NCI-H2029 treated with DMSO at 0.1 percent for 48 hours (cell line): ENCODE measurements at regions not wholly inside any gene's neighbourhood (a gene's known extent, or its start where the extent isn't known, plus 50 kb on each side); places are given as distances from the start of the nearest gene placed in this dataset.
"Not testable (repeated sequence)": the region's sequence is repeated elsewhere in the genome, so short reads cannot be mapped to it uniquely, and the experiment has no call there.

Experiments
- DNase-seq: peaks from one replicate; lab custom pipeline; 2025; lab: John Stamatoyannopoulos, UW

- DNase-seq = no peak
These were observed 78.4 kb upstream of the ZSWIM2 start for GRCh38 chr2:186927185-186927866.

- DNase-seq = no peak
These were observed 76.5 kb upstream of the ZSWIM2 start for GRCh38 chr2:186925514-186925913.

- DNase-seq = not testable (repeated sequence)
These were observed 73.3 kb upstream of the ZSWIM2 start for GRCh38 chr2:186922316-186922715.

GRCh38 chr2:186919296-186919695 is 70.3 kb upstream of the ZSWIM2 start:
- DNase-seq = no peak

- DNase-seq = no peak
These were observed 69.5 kb upstream of the ZSWIM2 start for GRCh38 chr2:186918495-186918894.

GRCh38 chr2:186917866-186918265 is 68.9 kb upstream of the ZSWIM2 start:
- DNase-seq = no peak

- DNase-seq = no peak
These were observed 64.9 kb upstream of the ZSWIM2 start for GRCh38 chr2:186913870-186914269.

- no peak for DNase-seq
These were observed 64.0 kb upstream of the ZSWIM2 start for GRCh38 chr2:186912979-186913378.

GRCh38 chr2:186911551-186912085 is 62.6 kb upstream of the ZSWIM2 start:
- no peak for DNase-seq

GRCh38 chr2:186910996-186911395 is 62.0 kb upstream of the ZSWIM2 start:
- no peak for DNase-seq

GRCh38 chr2:186909095-186909494 is 60.1 kb upstream of the ZSWIM2 start:
- no peak for DNase-seq

- no peak for DNase-seq
These were observed 58.9 kb upstream of the ZSWIM2 start for GRCh38 chr2:186907897-186908296.

- DNase-seq = no peak
These were observed 54.2 kb upstream of the ZSWIM2 start for GRCh38 chr2:186903216-186903615.
